NCI-H1092 treated with DMSO at 0.1 percent for 48 hours (cell line): ENCODE measurements at regions not wholly inside any gene's neighbourhood (a gene's known extent, or its start where the extent isn't known, plus 50 kb on each side); places are given as distances from the start of the nearest gene placed in this dataset.

Source experiments
- DNase-seq: peaks from one replicate; lab custom pipeline; 2025; lab: John Stamatoyannopoulos, UW

GRCh38 chr9:78493166-78493742 is 196.3 kb downstream of the PSAT1 start:
- DNase-seq: no peak

- no peak for DNase-seq
Observed at GRCh38 chr9:78502566-78502965, 205.6 kb downstream of the PSAT1 start.

GRCh38 chr9:78505546-78505945 is 208.6 kb downstream of the PSAT1 start:
- DNase-seq: no peak

GRCh38 chr9:78507037-78507436 is 210.1 kb downstream of the PSAT1 start:
- DNase-seq: no peak

GRCh38 chr9:78510035-78510434 is 213.1 kb downstream of the PSAT1 start:
- DNase-seq: no peak

GRCh38 chr9:78515108-78515507 is 218.2 kb downstream of the PSAT1 start:
- DNase-seq: no peak

- DNase-seq: no peak
Observed at GRCh38 chr9:78519786-78520185, 222.9 kb downstream of the PSAT1 start.

- DNase-seq: no peak
Observed at GRCh38 chr9:78521680-78522079, 224.8 kb downstream of the PSAT1 start.

- no peak for DNase-seq
Observed at GRCh38 chr9:78525986-78526560, 229.1 kb downstream of the PSAT1 start.

- no peak for DNase-seq
Observed at GRCh38 chr9:78533500-78533899, 236.6 kb downstream of the PSAT1 start.

- no peak for DNase-seq
Observed at GRCh38 chr9:78539188-78539587, 242.3 kb downstream of the PSAT1 start.

GRCh38 chr9:78539904-78540303 is 243.0 kb downstream of the PSAT1 start:
- no peak for DNase-seq

GRCh38 chr9:78541868-78542443 is 245.0 kb downstream of the PSAT1 start:
- DNase-seq: no peak

- DNase-seq: no peak
Observed at GRCh38 chr9:78542491-78543181, 245.7 kb downstream of the PSAT1 start.

- DNase-seq: no peak
Observed at GRCh38 chr9:78543353-78543752, 246.4 kb downstream of the PSAT1 start.

GRCh38 chr9:78544230-78544629 is 247.3 kb downstream of the PSAT1 start:
- no peak for DNase-seq

- no peak for DNase-seq
Observed at GRCh38 chr9:78547831-78548230, 250.9 kb downstream of the PSAT1 start.

- no peak for DNase-seq
Observed at GRCh38 chr9:78548670-78549069, 251.7 kb downstream of the PSAT1 start.

GRCh38 chr9:78549711-78550110 is 252.8 kb downstream of the PSAT1 start:
- no peak for DNase-seq

- DNase-seq: no peak
Observed at GRCh38 chr9:78552802-78553201, 255.9 kb downstream of the PSAT1 start.

GRCh38 chr9:78557540-78557939 is 260.6 kb downstream of the PSAT1 start:
- DNase-seq: no peak

GRCh38 chr9:78559449-78559885 is 262.5 kb downstream of the PSAT1 start:
- no peak for DNase-seq

- DNase-seq: no peak
Observed at GRCh38 chr9:78562021-78562420, 265.1 kb downstream of the PSAT1 start.
